Loucy (cell line): ENCODE measurements at regions not wholly inside any gene's neighbourhood (a gene's known extent, or its start where the extent isn't known, plus 50 kb on each side); places are given as distances from the start of the nearest gene placed in this dataset.

Source experiments
- CTCF ChIP-seq: fragments of 200-600 bp; sonication (generic); conservative IDR thresholded peaks from 2 replicates; pipeline ENCODE4 v1.5.1; 2014; ENCODE audit warnings: mild to moderate bottlenecking, antibody characterized with exemption, low read length
- EZH2phosphoT487 ChIP-seq: fragments of 200-600 bp; IDR thresholded peaks from 2 replicates; pipeline ENCODE4 v1.6.1; 2018; ENCODE audit warnings: antibody characterized with exemption, mild to moderate bottlenecking, moderate library complexity, borderline replicate concordance

GRCh38 chr4:108433832-108434231 is 186.5 kb upstream of the RPL34 start:
- TF ChIP-seq CTCF (no peak), EZH2phosphoT487 (no peak)
